ENCODE measurements at regions not wholly inside any gene's neighbourhood (a gene's known extent, or its start where the extent isn't known, plus 50 kb on each side); places are given as distances from the start of the nearest gene placed in this dataset.

DNA sequence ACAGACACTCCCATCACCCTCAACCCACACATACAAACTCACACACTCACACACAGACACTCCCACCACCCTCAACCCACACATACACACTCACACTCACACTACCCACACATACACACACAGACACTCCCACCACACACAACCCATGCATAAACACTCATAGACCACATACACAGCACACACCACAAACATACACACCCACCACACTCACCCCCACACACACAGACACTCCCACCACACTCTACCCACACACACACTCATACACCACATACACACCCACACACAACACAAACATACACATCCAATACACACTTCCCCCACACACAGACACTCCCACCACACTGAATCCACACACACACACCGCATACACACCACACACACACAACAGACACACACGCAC is 521.2 kb downstream of the TCERG1L start:
- TF ChIP-seq POLR2A (IDR thresholded peaks at IDR 0.05) = no peak
- TF ChIP-seq, protein P1, sequence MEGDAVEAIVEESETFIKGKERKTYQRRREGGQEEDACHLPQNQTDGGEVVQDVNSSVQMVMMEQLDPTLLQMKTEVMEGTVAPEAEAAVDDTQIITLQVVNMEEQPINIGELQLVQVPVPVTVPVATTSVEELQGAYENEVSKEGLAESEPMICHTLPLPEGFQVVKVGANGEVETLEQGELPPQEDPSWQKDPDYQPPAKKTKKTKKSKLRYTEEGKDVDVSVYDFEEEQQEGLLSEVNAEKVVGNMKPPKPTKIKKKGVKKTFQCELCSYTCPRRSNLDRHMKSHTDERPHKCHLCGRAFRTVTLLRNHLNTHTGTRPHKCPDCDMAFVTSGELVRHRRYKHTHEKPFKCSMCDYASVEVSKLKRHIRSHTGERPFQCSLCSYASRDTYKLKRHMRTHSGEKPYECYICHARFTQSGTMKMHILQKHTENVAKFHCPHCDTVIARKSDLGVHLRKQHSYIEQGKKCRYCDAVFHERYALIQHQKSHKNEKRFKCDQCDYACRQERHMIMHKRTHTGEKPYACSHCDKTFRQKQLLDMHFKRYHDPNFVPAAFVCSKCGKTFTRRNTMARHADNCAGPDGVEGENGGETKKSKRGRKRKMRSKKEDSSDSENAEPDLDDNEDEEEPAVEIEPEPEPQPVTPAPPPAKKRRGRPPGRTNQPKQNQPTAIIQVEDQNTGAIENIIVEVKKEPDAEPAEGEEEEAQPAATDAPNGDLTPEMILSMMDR (IDR thresholded peaks at IDR 0.05) = no peak
- intact Hi-C loops (cut with DNase I) = no loop called here
- Histone ChIP-seq H3K4me3 (no peak overlapping the region), H3K36me3 (no peaks in the 10 kb centered on the region), H3K4me1 (no peaks in the 10 kb centered on the region), H3K9me3 (no peaks in the 10 kb centered on the region), H3K27me3 (peaks cover 0 to 23% (median 0%) of the 10 kb centered on the region in 9 donors), H3K27ac (no peak overlapping the region)
- ATAC-seq (peak in 2 of 4 donors; percentile 26 to 53), DNase-seq (no peak)
- 19 to 64% (median 26%) methylated on average over 1 to 2 of the region's 2 CpGs for WGBS, 4 donors

DNA sequence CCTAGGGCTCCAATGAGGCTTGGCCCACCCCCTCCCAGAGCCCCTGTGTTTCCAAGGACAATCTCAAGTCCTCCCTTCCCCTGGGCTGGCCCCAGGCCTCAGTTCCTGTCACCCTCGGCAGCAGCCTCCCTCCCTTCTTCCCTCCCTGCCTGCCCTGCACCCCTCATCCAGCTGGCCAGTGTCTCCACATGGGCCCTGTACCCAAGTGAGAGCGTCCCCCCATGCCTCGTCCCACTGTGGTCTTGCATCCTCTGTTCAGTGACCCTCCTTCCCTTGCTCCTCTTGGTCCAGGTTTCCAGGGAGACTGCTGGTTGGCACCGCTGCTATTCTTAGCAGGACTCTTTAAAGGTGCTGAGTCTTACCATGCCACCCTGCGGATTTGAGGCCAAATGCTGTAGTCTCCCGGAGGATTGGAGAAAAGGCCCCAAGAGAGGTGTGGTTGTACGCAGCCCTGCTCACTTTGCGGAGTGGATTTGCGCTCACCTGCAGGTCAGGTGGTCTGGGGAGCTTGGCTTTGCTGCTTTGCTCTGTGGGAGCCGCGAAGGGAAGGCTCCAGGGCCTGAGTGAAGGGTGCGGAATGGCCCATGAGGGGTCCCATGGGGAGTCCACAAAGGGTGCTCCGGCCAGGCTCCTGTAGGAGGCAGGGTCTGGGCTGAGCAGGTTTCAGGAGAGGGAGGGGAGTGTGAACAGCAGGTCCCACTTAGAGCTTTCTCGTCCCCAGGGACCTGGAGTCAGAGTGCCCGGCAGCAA is 519.2 kb downstream of the TCERG1L start:
- Histone ChIP-seq H3K4me3 (no peak overlapping the region), H3K4me1 (no peaks in the 10 kb centered on the region), H3K27me3 (peaks cover 0 to 12% (median 0%) of the 10 kb centered on the region in 9 donors), H3K27ac (no peak overlapping the region), H3K36me3 (no peaks in the 10 kb centered on the region), H3K9me3 (no peaks in the 10 kb centered on the region)
- DNase-seq (no peak), ATAC-seq (no peak)
- TF ChIP-seq, protein P1 (IDR thresholded peaks at IDR 0.05) = no peak
- TF ChIP-seq POLR2A (IDR thresholded peaks at IDR 0.05) = no peak
- WGBS, 4 donors = 80 to 93% (median 89%) methylated on average over 15 of the region's 15 CpGs
- intact Hi-C loops (cut with DNase I) = no loop called here

DNA sequence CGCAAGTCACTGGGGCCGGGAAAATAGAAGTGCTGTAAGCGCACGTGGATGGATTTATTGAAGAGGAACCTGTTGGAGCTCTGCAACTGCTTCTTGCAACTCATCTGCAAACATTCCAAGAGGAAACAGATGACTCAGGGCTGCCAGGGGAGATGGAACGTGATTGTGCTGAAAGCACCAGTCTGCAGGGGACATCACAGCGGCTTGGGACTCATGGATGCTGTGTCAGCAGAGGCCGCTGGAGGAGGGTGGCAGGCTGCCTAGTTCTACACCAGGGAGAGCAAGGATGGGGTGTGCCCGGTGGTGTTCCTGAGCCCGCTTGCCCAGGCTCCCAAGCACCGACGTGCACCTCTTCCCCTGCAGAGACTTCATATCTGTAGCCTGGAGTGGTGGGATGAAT is 515.7 kb downstream of the TCERG1L start:
- Histone ChIP-seq H3K36me3 (no peaks in the 10 kb centered on the region), H3K27ac (no peak overlapping the region), H3K4me1 (no peaks in the 10 kb centered on the region), H3K4me3 (no peak overlapping the region), H3K27me3 (peaks cover 0 to 13% (median 0%) of the 10 kb centered on the region in 9 donors), H3K9me3 (no peaks in the 10 kb centered on the region)
- TF ChIP-seq, protein P1 (IDR thresholded peaks at IDR 0.05) = no peak
- no peak for TF ChIP-seq POLR2A (IDR thresholded peaks at IDR 0.05)
- DNase-seq (no peak), ATAC-seq (no peak)
- WGBS, 4 donors = 74 to 79% (median 76%) methylated on average over 10 to 11 of the region's 11 CpGs
- intact Hi-C loops (cut with DNase I) = no loop called here

DNA sequence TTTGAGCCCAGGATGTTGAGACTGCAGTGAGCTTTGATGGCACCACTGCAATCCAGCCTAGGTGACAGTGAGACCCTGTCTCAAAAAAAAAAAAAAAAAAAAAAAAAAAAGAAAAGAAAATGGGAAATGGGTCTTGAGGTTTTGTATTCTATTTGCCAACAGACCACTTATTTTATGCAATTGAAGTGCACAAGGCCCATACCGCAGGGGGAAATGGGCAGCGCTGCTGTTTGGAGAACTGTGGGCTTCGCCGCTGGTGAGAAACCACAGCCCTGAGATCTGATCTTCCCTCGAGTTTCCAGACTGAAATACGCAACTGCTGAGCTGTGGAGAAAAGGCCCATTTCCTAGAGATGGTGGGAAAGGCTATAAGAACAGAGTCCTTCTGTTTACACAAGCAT is 512.0 kb downstream of the TCERG1L start:
- Histone ChIP-seq H3K36me3 (no peaks in the 10 kb centered on the region), H3K4me1 (no peaks in the 10 kb centered on the region), H3K27ac (no peak overlapping the region), H3K9me3 (no peaks in the 10 kb centered on the region), H3K4me3 (no peak overlapping the region), H3K27me3 (peaks cover 0 to 13% (median 0%) of the 10 kb centered on the region in 9 donors)
- WGBS, 4 donors = 77 to 87% (median 79%) methylated on average over 6 of the region's 6 CpGs
- ATAC-seq = no peak
- TF ChIP-seq POLR2A (IDR thresholded peaks at IDR 0.05) = no peak
- TF ChIP-seq, protein P1 (IDR thresholded peaks at IDR 0.05) = no peak
- intact Hi-C loops (cut with DNase I) = no loop called here
- DNase-seq = no peak
